Activated CD4-positive, alpha-beta T cell treated with anti-CD3 and anti-CD28 coated beads for 36 hours (primary cell): ENCODE measurements at regions not wholly inside any gene's neighbourhood (a gene's known extent, or its start where the extent isn't known, plus 50 kb on each side); places are given as distances from the start of the nearest gene placed in this dataset.

Source experiments
- ATAC-seq: fragments of 200-7000 bp; cut with Tn5 transposase; one replicate; pipeline ENCODE4 v1.10.0; 2021; ENCODE audit warnings: mild to moderate bottlenecking, moderate library complexity
- CTCF ChIA-PET: fragments of 350-600 bp; sonication (Branson Sonifier 250); formaldehyde crosslinking; loops from one replicate; lab custom pipeline; 2021; ENCODE audit warnings: antibody characterized with exemption; lab: Charles Lee
- POLR2A ChIA-PET: fragments of 350-600 bp; sonication (Branson Sonifier 250); formaldehyde crosslinking; loops from one replicate; lab custom pipeline; 2021; ENCODE audit warnings: antibody characterized with exemption, inconsistent platforms; lab: Charles Lee
- DNase-seq: peaks from one replicate; pipeline ENCODE4 v3.0.0-alpha.2; 2020
- H3K27ac Mint-ChIP-seq: one replicate; pipeline ENCODE4 v1.8.0; 2021; ENCODE audit warnings: mixed read lengths
- H3K27me3 Mint-ChIP-seq: one replicate; pipeline ENCODE4 v1.8.0; 2021; ENCODE audit warnings: mixed read lengths
- H3K36me3 Mint-ChIP-seq: one replicate; pipeline ENCODE4 v1.8.0; 2021; ENCODE audit warnings: low read depth, mixed read lengths
- H3K4me1 Mint-ChIP-seq: one replicate; pipeline ENCODE4 v1.8.0; 2021; ENCODE audit warnings: mixed read lengths
- H3K4me3 Mint-ChIP-seq: one replicate; pipeline ENCODE4 v1.8.0; 2021; ENCODE audit warnings: mild to moderate bottlenecking, moderate library complexity, mixed read lengths
- H3K9me3 Mint-ChIP-seq: one replicate; pipeline ENCODE4 v1.8.0; 2021; ENCODE audit warnings: low read depth, mixed read lengths
- intact Hi-C, 2 experiments: fragments of 100-400 bp; cut with DNase I in 1 of 2; cut with micrococcal nuclease in 1 of 2; formaldehyde crosslinking; loops; one replicate each; pipeline versions ENCODE4 v1.14.2 to v1.15.1; 2022 to 2024; cut with DNase I, micrococcal nuclease

GRCh38 chr4:178958725-178959440 is 1516.6 kb upstream of the AGA start:
- ChIA-PET CTCF (no interaction called here), POLR2A (no interaction called here)
- DNase-seq (no peak), ATAC-seq (no peak)
- Mint-ChIP-seq H3K9me3 (peaks cover 7% of the 10 kb centered on the region), H3K27me3 (no peaks in the 10 kb centered on the region), H3K27ac (no peak overlapping the region), H3K4me1 (no peaks in the 10 kb centered on the region), H3K36me3 (no peaks in the 10 kb centered on the region), H3K4me3 (no peak overlapping the region)
- intact Hi-C loops, result no loop called here

GRCh38 chr4:178963446-178964045 is 1521.3 kb upstream of the AGA start:
- DNase-seq (no peak), ATAC-seq (no peak)
- Mint-ChIP-seq H3K36me3 (no peaks in the 10 kb centered on the region), H3K9me3 (peaks cover 4% of the 10 kb centered on the region), H3K27ac (no peak overlapping the region), H3K4me3 (no peak overlapping the region), H3K4me1 (no peaks in the 10 kb centered on the region), H3K27me3 (no peaks in the 10 kb centered on the region)
- ChIA-PET POLR2A (no interaction called here), CTCF (no interaction called here)
- intact Hi-C loops, result no loop called here

- Mint-ChIP-seq H3K27me3 (no peaks in the 10 kb centered on the region), H3K27ac (no peak overlapping the region), H3K9me3 (peaks cover 7% of the 10 kb centered on the region), H3K4me1 (no peaks in the 10 kb centered on the region), H3K4me3 (no peak overlapping the region), H3K36me3 (no peaks in the 10 kb centered on the region)
- CTCF ChIA-PET, result no interaction called here
- DNase-seq (no peak), ATAC-seq (no peak)
- intact Hi-C loops, result no loop called here
- POLR2A ChIA-PET, result no interaction called here
Measured at GRCh38 chr4:178966644-178967043, 1524.4 kb upstream of the AGA start.

GRCh38 chr4:178970433-178971140 is 1528.3 kb upstream of the AGA start:
- no peak overlapping the region for H3K4me3 Mint-ChIP-seq
- ATAC-seq (no peak), DNase-seq (no peak)
- H3K36me3 Mint-ChIP-seq, result no peaks in the 10 kb centered on the region
- no peaks in the 10 kb centered on the region for H3K4me1 Mint-ChIP-seq
- peaks cover 6% of the 10 kb centered on the region for H3K9me3 Mint-ChIP-seq
- H3K27me3 Mint-ChIP-seq, result no peaks in the 10 kb centered on the region
- intact Hi-C loops, result no loop called here
- ChIA-PET CTCF (no interaction called here), POLR2A (no interaction called here)
- no peak overlapping the region for H3K27ac Mint-ChIP-seq

- Mint-ChIP-seq H3K36me3 (no peaks in the 10 kb centered on the region), H3K4me1 (no peaks in the 10 kb centered on the region), H3K9me3 (no peaks in the 10 kb centered on the region), H3K27me3 (no peaks in the 10 kb centered on the region), H3K27ac (no peak overlapping the region), H3K4me3 (no peak overlapping the region)
- ATAC-seq (no peak), DNase-seq (no peak)
- intact Hi-C loops, result no loop called here
- POLR2A ChIA-PET, result no interaction called here
- CTCF ChIA-PET, result no interaction called here
Measured at GRCh38 chr4:178976861-178977260, 1534.6 kb upstream of the AGA start.

- ATAC-seq (no peak), DNase-seq (no peak)
- ChIA-PET CTCF (no interaction called here), POLR2A (no interaction called here)
- peaks cover 10% of the 10 kb centered on the region for H3K9me3 Mint-ChIP-seq
- H3K36me3 Mint-ChIP-seq, result no peaks in the 10 kb centered on the region
- no peak overlapping the region for H3K4me3 Mint-ChIP-seq
- no peaks in the 10 kb centered on the region for H3K4me1 Mint-ChIP-seq
- intact Hi-C loops, result no loop called here
- no peaks in the 10 kb centered on the region for H3K27me3 Mint-ChIP-seq
- H3K27ac Mint-ChIP-seq, result no peak overlapping the region
Measured at GRCh38 chr4:178993306-178993705, 1551.1 kb upstream of the AGA start.

- CTCF ChIA-PET, result no interaction called here
- Mint-ChIP-seq H3K27me3 (no peaks in the 10 kb centered on the region), H3K27ac (no peak overlapping the region), H3K4me1 (no peaks in the 10 kb centered on the region), H3K36me3 (no peaks in the 10 kb centered on the region), H3K4me3 (no peak overlapping the region), H3K9me3 (peaks cover 4% of the 10 kb centered on the region)
- DNase-seq, result no peak
- no peak for ATAC-seq
- POLR2A ChIA-PET, result no interaction called here
- intact Hi-C loops, result no loop called here
Measured at GRCh38 chr4:179001918-179002317, 1559.7 kb upstream of the AGA start.

- Mint-ChIP-seq H3K9me3 (peaks cover 6% of the 10 kb centered on the region), H3K27me3 (no peaks in the 10 kb centered on the region), H3K4me3 (no peak overlapping the region), H3K36me3 (no peaks in the 10 kb centered on the region), H3K27ac (no peak overlapping the region), H3K4me1 (no peaks in the 10 kb centered on the region)
- ChIA-PET CTCF (no interaction called here), POLR2A (interaction anchor here (0.6 kb wide), 1 partner anchor 1849 kb away, joined by 3 read pairs; no protein-coding TSS in a partner anchor)
- intact Hi-C loops, result no loop called here
- no peak for DNase-seq
- no peak for ATAC-seq
Measured at GRCh38 chr4:179007755-179008154, 1565.5 kb upstream of the AGA start.

GRCh38 chr4:179017581-179017980 is 1575.3 kb upstream of the AGA start:
- intact Hi-C loops, result no loop called here
- Mint-ChIP-seq H3K36me3 (no peaks in the 10 kb centered on the region), H3K27ac (no peak overlapping the region), H3K4me3 (no peak overlapping the region), H3K9me3 (peaks cover 8% of the 10 kb centered on the region), H3K4me1 (no peaks in the 10 kb centered on the region), H3K27me3 (no peaks in the 10 kb centered on the region)
- ATAC-seq, result no peak
- ChIA-PET CTCF (no interaction called here), POLR2A (no interaction called here)
- DNase-seq, result no peak

GRCh38 chr4:179027569-179027968 is 1585.3 kb upstream of the AGA start:
- POLR2A ChIA-PET, result no interaction called here
- no peak for DNase-seq
- Mint-ChIP-seq H3K4me3 (no peak overlapping the region), H3K9me3 (peaks cover 22% of the 10 kb centered on the region), H3K27ac (no peak overlapping the region), H3K4me1 (no peaks in the 10 kb centered on the region), H3K36me3 (no peaks in the 10 kb centered on the region), H3K27me3 (no peaks in the 10 kb centered on the region)
- intact Hi-C loops, result no loop called here
- CTCF ChIA-PET, result no interaction called here
- ATAC-seq, result no peak

GRCh38 chr4:179028321-179028720 is 1586.1 kb upstream of the AGA start:
- POLR2A ChIA-PET, result no interaction called here
- Mint-ChIP-seq H3K27ac (no peak overlapping the region), H3K27me3 (no peaks in the 10 kb centered on the region)

GRCh38 chr4:179029683-179030082 is 1587.4 kb upstream of the AGA start:
- Mint-ChIP-seq H3K9me3 (peaks cover 25% of the 10 kb centered on the region), H3K4me1 (no peaks in the 10 kb centered on the region), H3K27me3 (no peaks in the 10 kb centered on the region), H3K36me3 (no peaks in the 10 kb centered on the region), H3K4me3 (no peak overlapping the region), H3K27ac (no peak overlapping the region)
- ChIA-PET CTCF (no interaction called here), POLR2A (no interaction called here)
- intact Hi-C loops, result no loop called here
- DNase-seq, result no peak
- ATAC-seq, result no peak

More at GRCh38 chr4:179028321-179028720, 1586.1 kb upstream of the AGA start:
- Mint-ChIP-seq H3K4me3 (no peak overlapping the region), H3K9me3 (peaks cover 25% of the 10 kb centered on the region), H3K36me3 (no peaks in the 10 kb centered on the region), H3K4me1 (no peaks in the 10 kb centered on the region)
- CTCF ChIA-PET, result no interaction called here
- DNase-seq (no peak), ATAC-seq (no peak)
- intact Hi-C loops, result no loop called here
